Gastrocnemius medialis (tissue), 4 donors: ENCODE measurements at regions not wholly inside any gene's neighbourhood (a gene's known extent, or its start where the extent isn't known, plus 50 kb on each side); places are given as distances from the start of the nearest gene placed in this dataset.

ENCODE experiments used
- ATAC-seq, 2 donors: fragments of 150-250 bp; one replicate each; pipeline ENCODE4 v1.9.1; 2016
- DNase-seq, 2 donors: peaks; one replicate each; pipeline ENCODE4 v3.0.0-alpha.2; 2019
- H3K27ac ChIP-seq, 4 donors: fragments of 200-600 bp; sonication (generic); 1 replicate in 1 of 4; 2 replicates in 3 of 4; pipeline ENCODE4 v1.5.1; 2016 to 2018; ENCODE audit warnings: mild to moderate bottlenecking in 2 of 4, moderate library complexity in 1 of 4
- H3K27me3 ChIP-seq, 3 donors: fragments of 200-600 bp; sonication (generic) in 2 of 3; 1 replicate in 1 of 3; 2 replicates in 2 of 3; pipeline versions ENCODE4 v1.5.1 to v1.6.0; 2016 to 2019; ENCODE audit warnings: mild to moderate bottlenecking in 1 of 3, moderate library complexity in 1 of 3
- H3K36me3 ChIP-seq, 2 donors: fragments of 200-600 bp; sonication (generic) in 1 of 2; one replicate each; pipeline ENCODE4 v1.5.1; 2017 to 2018
- H3K4me1 ChIP-seq, 2 donors: fragments of 200-600 bp; sonication (generic) in 1 of 2; one replicate each; pipeline ENCODE4 v1.5.1; 2016 to 2017; ENCODE audit warnings: mild to moderate bottlenecking in 2 of 2
- H3K4me3 ChIP-seq, 4 donors: fragments of 200-600 bp; sonication (generic) in 3 of 4; 1 replicate in 1 of 4; 2 replicates in 3 of 4; pipeline ENCODE4 v1.5.1; 2016 to 2019; ENCODE audit warnings: mild to moderate bottlenecking in 2 of 4
- H3K9me3 ChIP-seq, 3 donors: fragments of 200-600 bp; sonication (generic) in 2 of 3; 1 replicate in 1 of 3; 2 replicates in 2 of 3; pipeline ENCODE4 v1.5.1; 2016 to 2019
- POLR2A ChIP-seq, 2 donors: fragments of 450-650 bp; IDR thresholded peaks; one replicate each; pipeline ENCODE4 v1.6.1; 2017; ENCODE audit warnings: antibody characterized with exemption in 2 of 2, mild to moderate bottlenecking in 2 of 2, moderate library complexity in 2 of 2
- in situ Hi-C, 4 donors: fragments of 200-750 bp; cut with MboI; loops; one replicate each; pipeline versions ENCODE4 v1.15.0 to v1.8.0; 2017; ENCODE audit warnings: low sequenced_read_pairs in 4 of 4
- intact Hi-C: fragments of 100-400 bp; cut with DNase I; formaldehyde crosslinking; loops from one replicate; pipeline ENCODE4 v1.15.1; 2023; ENCODE audit warnings: low total_unique reads
- TF ChIP-seq, protein P1 (sequence below), 5 experiments: fragments of 450-650 bp in 3 of 5; fragments of 200-600 bp in 2 of 5; sonication (generic) in 2 of 5; IDR thresholded peaks in 4 of 5; conservative IDR thresholded peaks in 1 of 5; 1 replicate in 4 of 5; 2 replicates in 1 of 5; pipeline ENCODE4 v1.5.1; 2016 to 2019; ENCODE audit warnings: antibody characterized with exemption in 5 of 5, mild to moderate bottlenecking in 3 of 5, moderate library complexity in 3 of 5

DNA sequence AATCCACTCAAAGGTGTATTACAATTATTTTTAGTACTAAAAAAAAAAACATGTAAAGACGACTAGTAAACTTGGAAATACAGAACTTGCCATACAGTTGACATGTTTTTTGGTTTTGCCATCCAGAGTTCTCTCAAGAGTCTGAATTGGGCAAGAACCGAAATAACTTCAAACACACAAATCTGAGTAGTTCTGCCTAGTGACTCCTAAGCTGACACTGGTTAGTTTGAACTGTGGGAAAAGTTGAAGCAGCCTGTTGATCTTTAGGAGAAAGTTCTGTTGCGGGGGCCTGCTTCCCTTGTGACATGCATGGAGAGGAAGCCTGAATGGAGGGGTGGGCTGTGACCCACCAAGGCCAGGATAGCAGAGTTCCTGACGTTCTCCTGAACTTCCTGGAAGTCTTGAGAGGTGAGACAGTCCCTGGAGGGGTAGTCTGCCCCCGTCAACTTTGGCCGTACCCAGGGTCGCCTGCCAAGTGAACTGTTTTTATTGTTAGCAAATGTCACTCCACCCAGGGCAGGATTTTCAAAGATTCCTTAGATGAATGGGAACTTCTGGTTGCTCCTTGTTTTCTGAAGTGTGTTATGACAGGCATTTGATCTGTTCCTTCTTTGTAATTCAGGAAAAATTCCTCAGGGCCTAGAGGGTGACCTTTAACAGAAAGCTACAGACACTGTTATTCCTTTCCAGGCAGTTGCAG, 85.6 kb upstream of the SPTBN1 start:
- intact Hi-C loops: no loop called here
- Histone ChIP-seq H3K4me1 (peaks cover 9 to 23% of the 10 kb centered on the region in 2 donors), H3K36me3 (no peaks in the 10 kb centered on the region), H3K27me3 (no peaks in the 10 kb centered on the region), H3K4me3 (no peak overlapping the region), H3K9me3 (no peaks in the 10 kb centered on the region), H3K27ac (peak overlapping the region; percentile 52 to 71 (median 60))
- ATAC-seq (peak; percentile 58 to 64), DNase-seq (no peak)
- TF ChIP-seq, protein P1, sequence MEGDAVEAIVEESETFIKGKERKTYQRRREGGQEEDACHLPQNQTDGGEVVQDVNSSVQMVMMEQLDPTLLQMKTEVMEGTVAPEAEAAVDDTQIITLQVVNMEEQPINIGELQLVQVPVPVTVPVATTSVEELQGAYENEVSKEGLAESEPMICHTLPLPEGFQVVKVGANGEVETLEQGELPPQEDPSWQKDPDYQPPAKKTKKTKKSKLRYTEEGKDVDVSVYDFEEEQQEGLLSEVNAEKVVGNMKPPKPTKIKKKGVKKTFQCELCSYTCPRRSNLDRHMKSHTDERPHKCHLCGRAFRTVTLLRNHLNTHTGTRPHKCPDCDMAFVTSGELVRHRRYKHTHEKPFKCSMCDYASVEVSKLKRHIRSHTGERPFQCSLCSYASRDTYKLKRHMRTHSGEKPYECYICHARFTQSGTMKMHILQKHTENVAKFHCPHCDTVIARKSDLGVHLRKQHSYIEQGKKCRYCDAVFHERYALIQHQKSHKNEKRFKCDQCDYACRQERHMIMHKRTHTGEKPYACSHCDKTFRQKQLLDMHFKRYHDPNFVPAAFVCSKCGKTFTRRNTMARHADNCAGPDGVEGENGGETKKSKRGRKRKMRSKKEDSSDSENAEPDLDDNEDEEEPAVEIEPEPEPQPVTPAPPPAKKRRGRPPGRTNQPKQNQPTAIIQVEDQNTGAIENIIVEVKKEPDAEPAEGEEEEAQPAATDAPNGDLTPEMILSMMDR (IDR thresholded peaks at IDR 0.05 in 4 of 5, conservative IDR thresholded peaks at IDR 0.05 in 1 of 5): no peak
- no peak for TF ChIP-seq POLR2A (IDR thresholded peaks at IDR 0.05)
- in situ Hi-C loops: no loop called here

- ATAC-seq: no peak
- Histone ChIP-seq H3K4me3 (no peak overlapping the region), H3K27me3 (no peaks in the 10 kb centered on the region), H3K27ac (peak overlapping the region; percentile 52 to 71 (median 60)), H3K9me3 (no peaks in the 10 kb centered on the region), H3K36me3 (no peaks in the 10 kb centered on the region), H3K4me1 (peaks cover 9 to 23% of the 10 kb centered on the region in 2 donors)
- TF ChIP-seq, protein P1 (IDR thresholded peaks at IDR 0.05 in 4 of 5, conservative IDR thresholded peaks at IDR 0.05 in 1 of 5): no peak
- TF ChIP-seq POLR2A (IDR thresholded peaks at IDR 0.05): no peak
- in situ Hi-C loops: no loop called here
- no peak for DNase-seq
- intact Hi-C loops: no loop called here
Observed at GRCh38 chr2:54371460-54372065, 84.6 kb upstream of the SPTBN1 start.

- DNase-seq (no peak), ATAC-seq (no peak)
- intact Hi-C loops (no loop called here), in situ Hi-C loops (no loop called here)
- H3K9me3 ChIP-seq: no peaks in the 10 kb centered on the region
- no peaks in the 10 kb centered on the region for H3K36me3 ChIP-seq
- H3K4me1 ChIP-seq: peaks cover 9 to 23% of the 10 kb centered on the region in 2 donors
- H3K4me3 ChIP-seq: no peak overlapping the region
- TF ChIP-seq, protein P1 (IDR thresholded peaks at IDR 0.05 in 4 of 5, conservative IDR thresholded peaks at IDR 0.05 in 1 of 5): no peak
- TF ChIP-seq POLR2A (IDR thresholded peaks at IDR 0.05): no peak
- peak overlapping the region in 2 of 4 donors; percentile 68 to 71 for H3K27ac ChIP-seq
- H3K27me3 ChIP-seq: no peaks in the 10 kb centered on the region
Observed at GRCh38 chr2:54372361-54372760, 83.8 kb upstream of the SPTBN1 start.

GRCh38 chr2:54373855-54374254, 82.3 kb upstream of the SPTBN1 start:
- H3K4me1 ChIP-seq: peaks cover 9 to 23% of the 10 kb centered on the region in 2 donors
- no peaks in the 10 kb centered on the region for H3K27me3 ChIP-seq
- ATAC-seq (peak in 1 of 2 donors; percentile 45), DNase-seq (no peak)
- H3K4me3 ChIP-seq: no peak overlapping the region
- intact Hi-C loops: no loop called here
- TF ChIP-seq, protein P1 (IDR thresholded peaks at IDR 0.05 in 4 of 5, conservative IDR thresholded peaks at IDR 0.05 in 1 of 5): no peak
- TF ChIP-seq POLR2A (IDR thresholded peaks at IDR 0.05): no peak
- in situ Hi-C loops: no loop called here
- no peaks in the 10 kb centered on the region for H3K9me3 ChIP-seq
- H3K27ac ChIP-seq: no peak overlapping the region
- no peaks in the 10 kb centered on the region for H3K36me3 ChIP-seq
